NCI-H524 treated with DMSO at 0.1 percent for 48 hours (cell line): ENCODE measurements at regions not wholly inside any gene's neighbourhood (a gene's known extent, or its start where the extent isn't known, plus 50 kb on each side); places are given as distances from the start of the nearest gene placed in this dataset.
"Not testable (repeated sequence)": the region's sequence is repeated elsewhere in the genome, so short reads cannot be mapped to it uniquely, and the experiment has no call there.

Experiments used
- DNase-seq: peaks from one replicate; lab custom pipeline; 2025; lab: John Stamatoyannopoulos, UW

- DNase-seq, result not testable (repeated sequence)
These were observed 61.2 kb upstream of the FMNL2 start for GRCh38 chr2:152273732-152274260.

GRCh38 chr2:152277896-152278295 lies 57.1 kb upstream of the FMNL2 start:
- DNase-seq, result not testable (repeated sequence)

GRCh38 chr2:152278526-152278925 lies 56.4 kb upstream of the FMNL2 start:
- DNase-seq, result no peak

- DNase-seq, result not testable (repeated sequence)
These were observed 55.6 kb upstream of the FMNL2 start for GRCh38 chr2:152279367-152279766.

GRCh38 chr2:152280780-152281179 lies 54.2 kb upstream of the FMNL2 start:
- DNase-seq, result no peak

- DNase-seq, result no peak
These were observed 51.6 kb upstream of the FMNL2 start for GRCh38 chr2:152283392-152283791.

- DNase-seq, result no peak
These were observed 50.6 kb upstream of the FMNL2 start for GRCh38 chr2:152284398-152284797.
